H9 (cell line): ENCODE measurements at regions not wholly inside any gene's neighbourhood (a gene's known extent, or its start where the extent isn't known, plus 50 kb on each side); places are given as distances from the start of the nearest gene placed in this dataset.

ENCODE experiments used
- DNase-seq: peaks from one replicate; pipeline ENCODE4 v3.0.0-alpha.2; 2017
- H2AFZ ChIP-seq: one replicate; pipeline ENCODE4 v1.6.1; 2013; ENCODE audit warnings: mild to moderate bottlenecking, low read length, control low read depth, moderate library complexity
- H2AK5ac ChIP-seq: 2 replicates; pipeline ENCODE4 v1.6.1; 2013; ENCODE audit warnings: low read length, control low read depth, mixed read lengths; ENCODE audit not compliant: insufficient read length
- H2BK120ac ChIP-seq: one replicate; pipeline ENCODE4 v1.6.1; 2013; ENCODE audit warnings: low read depth, mild to moderate bottlenecking, low read length, control low read depth, inconsistent platforms; ENCODE audit not compliant: poor library complexity, severe bottlenecking
- H2BK12ac ChIP-seq: 2 replicates; pipeline ENCODE4 v1.6.1; 2013; ENCODE audit warnings: low read length, control low read depth, mixed read lengths, low read depth; ENCODE audit not compliant: insufficient read length
- H2BK15ac ChIP-seq: 2 replicates; pipeline ENCODE4 v1.6.1; 2013; ENCODE audit warnings: low read depth, low read length, control low read depth
- H2BK20ac ChIP-seq: one replicate; pipeline ENCODE4 v1.6.1; 2013; ENCODE audit warnings: low read depth, mild to moderate bottlenecking, low read length, control low read depth, inconsistent platforms; ENCODE audit not compliant: poor library complexity, severe bottlenecking
- H2BK5ac ChIP-seq: 2 replicates; pipeline ENCODE4 v1.6.1; 2013; ENCODE audit warnings: low read length, control low read depth, mixed read lengths; ENCODE audit not compliant: insufficient read length
- H3K14ac ChIP-seq: 2 replicates; pipeline ENCODE4 v1.6.1; 2013; ENCODE audit warnings: low read length, control low read depth; ENCODE audit not compliant: insufficient read depth
- H3K18ac ChIP-seq: 2 replicates; pipeline ENCODE4 v1.6.1; 2013; ENCODE audit warnings: low read depth, mild to moderate bottlenecking, mixed read lengths, low read length, control low read depth; ENCODE audit not compliant: insufficient read length
- H3K23ac ChIP-seq: 2 replicates; pipeline ENCODE4 v1.6.1; 2013; ENCODE audit warnings: low read length, control low read depth, mixed read lengths, low read depth; ENCODE audit not compliant: insufficient read length
- H3K23me2 ChIP-seq: 2 replicates; pipeline ENCODE4 v1.6.1; 2013; ENCODE audit warnings: low read depth, mild to moderate bottlenecking, mixed read lengths, low read length, control low read depth; ENCODE audit not compliant: insufficient read length, poor library complexity, severe bottlenecking
- H3K27ac ChIP-seq: 2 replicates; pipeline ENCODE4 v1.5.1; 2013; ENCODE audit warnings: low read length, control low read depth, mixed read lengths, low read depth; ENCODE audit not compliant: insufficient read length
- H3K27me3 ChIP-seq: 2 replicates; pipeline ENCODE4 v1.6.1; 2013; ENCODE audit warnings: low read length, control low read depth, inconsistent platforms; ENCODE audit not compliant: insufficient read depth
- H3K4ac ChIP-seq: 2 replicates; pipeline ENCODE4 v1.6.1; 2013; ENCODE audit warnings: low read depth, mild to moderate bottlenecking, control low read depth, inconsistent platforms, low read length, moderate library complexity
- H3K4me1 ChIP-seq: 2 replicates; pipeline ENCODE4 v1.6.1; 2013; ENCODE audit warnings: low read length, control low read depth, inconsistent platforms; ENCODE audit not compliant: insufficient read depth
- H3K4me2 ChIP-seq: 2 replicates; pipeline ENCODE4 v1.6.1; 2013; ENCODE audit warnings: low read length, control low read depth, mixed read lengths; ENCODE audit not compliant: insufficient read length, insufficient read depth
- H3K56ac ChIP-seq: 2 replicates; pipeline ENCODE4 v1.6.1; 2013; ENCODE audit warnings: low read depth, mild to moderate bottlenecking, mixed read lengths, low read length, control low read depth; ENCODE audit not compliant: insufficient read length
- H3K79me1 ChIP-seq: 2 replicates; pipeline ENCODE4 v1.6.1; 2013; ENCODE audit warnings: low read depth, mild to moderate bottlenecking, moderate library complexity, low read length, control low read depth, inconsistent platforms; ENCODE audit not compliant: insufficient read depth, poor library complexity, severe bottlenecking
- H3K79me2 ChIP-seq: 2 replicates; pipeline ENCODE4 v1.6.1; 2013; ENCODE audit warnings: low read length, control low read depth, inconsistent platforms; ENCODE audit not compliant: insufficient read depth
- H3K9ac ChIP-seq: 2 replicates; pipeline ENCODE4 v1.6.1; 2013; ENCODE audit warnings: low read length, control low read depth, mixed read lengths; ENCODE audit not compliant: insufficient read length; ENCODE audit errors: extremely low read depth
- H3K9me3 ChIP-seq: one replicate; pipeline ENCODE4 v1.6.1; 2013; ENCODE audit warnings: low read depth, low read length, inconsistent platforms; ENCODE audit not compliant: control insufficient read depth
- H3T11ph ChIP-seq: one replicate; pipeline ENCODE4 v1.6.1; 2013; ENCODE audit warnings: mild to moderate bottlenecking, low read length, control low read depth, inconsistent platforms
- H4K20me1 ChIP-seq: one replicate; pipeline ENCODE4 v1.6.1; 2013; ENCODE audit not compliant: control insufficient read depth, insufficient read length, insufficient read depth
- H4K5ac ChIP-seq: 2 replicates; pipeline ENCODE4 v1.6.1; 2013; ENCODE audit warnings: low read depth, mild to moderate bottlenecking, mixed read lengths, low read length, control low read depth; ENCODE audit not compliant: insufficient read length
- H4K8ac ChIP-seq: replicated peaks from 2 replicates; pipeline ENCODE4 v1.6.1; 2013; ENCODE audit warnings: low read length, control low read depth, mixed read lengths, low read depth; ENCODE audit not compliant: insufficient read length
- H4K91ac ChIP-seq: 2 replicates; pipeline ENCODE4 v1.6.1; 2013; ENCODE audit warnings: low read depth, mild to moderate bottlenecking, moderate library complexity, mixed read lengths, low read length, control low read depth; ENCODE audit not compliant: insufficient read length
- H3K27ac Mint-ChIP-seq, 3 experiments: 2 replicates in 2 of 3; 3 replicates in 1 of 3; pipeline ENCODE4 v1.8.0; 2020 to 2021; ENCODE audit warnings: mixed read lengths in 3 of 3, mild to moderate bottlenecking in 1 of 3, moderate library complexity in 1 of 3
- H3K27me3 Mint-ChIP-seq: 2 replicates; pipeline ENCODE4 v1.8.0; 2021; ENCODE audit warnings: low read depth, mild to moderate bottlenecking, moderate library complexity, mixed read lengths
- H3K36me3 Mint-ChIP-seq, 3 experiments: 2 replicates in 2 of 3; 3 replicates in 1 of 3; pipeline ENCODE4 v1.8.0; 2020 to 2021; ENCODE audit warnings: low read depth in 3 of 3, mixed read lengths in 3 of 3; ENCODE audit not compliant: insufficient read depth in 1 of 3
- H3K4me1 Mint-ChIP-seq, 2 experiments: 2 replicates each; pipeline ENCODE4 v1.8.0; 2020; ENCODE audit warnings: mixed read lengths in 2 of 2
- H3K4me3 Mint-ChIP-seq, 2 experiments: 2 replicates in 1 of 2; 3 replicates in 1 of 2; pipeline ENCODE4 v1.8.0; 2020 to 2021; ENCODE audit warnings: mild to moderate bottlenecking in 2 of 2, mixed read lengths in 2 of 2, moderate library complexity in 1 of 2
- H3K9me3 Mint-ChIP-seq, 2 experiments: 2 replicates in 1 of 2; 3 replicates in 1 of 2; pipeline ENCODE4 v1.8.0; 2020; ENCODE audit warnings: mild to moderate bottlenecking in 2 of 2, mixed read lengths in 2 of 2, moderate library complexity in 1 of 2
- WGBS: extraction: QIAGEN DNeasy Blood & Tissue Kit; methylation state at CpG from one replicate; pipeline ENCODE4 v1.1.7; 2013; ENCODE audit warnings: missing lambda C conversion rate, low lambda C conversion rate, mixed read lengths; ENCODE audit not compliant: insufficient read length; ENCODE audit errors: extremely low coverage; 5-methylcytosine and 5-hydroxymethylcytosine counted together
- TF ChIP-seq, protein P1 (sequence below): fragments of 200-600 bp; sonication (generic); conservative IDR thresholded peaks from 3 replicates; pipeline ENCODE4 v1.8.0; 2021; ENCODE audit warnings: antibody characterized with exemption, mild to moderate bottlenecking

- no peaks in the 10 kb centered on the region for H3K9me3 Mint-ChIP-seq
Measured at GRCh38 chr3:106381286-106381938, 512.6 kb upstream of the CBLB start.

More at GRCh38 chr3:106381286-106381938, 512.6 kb upstream of the CBLB start:
- TF ChIP-seq, protein P1, sequence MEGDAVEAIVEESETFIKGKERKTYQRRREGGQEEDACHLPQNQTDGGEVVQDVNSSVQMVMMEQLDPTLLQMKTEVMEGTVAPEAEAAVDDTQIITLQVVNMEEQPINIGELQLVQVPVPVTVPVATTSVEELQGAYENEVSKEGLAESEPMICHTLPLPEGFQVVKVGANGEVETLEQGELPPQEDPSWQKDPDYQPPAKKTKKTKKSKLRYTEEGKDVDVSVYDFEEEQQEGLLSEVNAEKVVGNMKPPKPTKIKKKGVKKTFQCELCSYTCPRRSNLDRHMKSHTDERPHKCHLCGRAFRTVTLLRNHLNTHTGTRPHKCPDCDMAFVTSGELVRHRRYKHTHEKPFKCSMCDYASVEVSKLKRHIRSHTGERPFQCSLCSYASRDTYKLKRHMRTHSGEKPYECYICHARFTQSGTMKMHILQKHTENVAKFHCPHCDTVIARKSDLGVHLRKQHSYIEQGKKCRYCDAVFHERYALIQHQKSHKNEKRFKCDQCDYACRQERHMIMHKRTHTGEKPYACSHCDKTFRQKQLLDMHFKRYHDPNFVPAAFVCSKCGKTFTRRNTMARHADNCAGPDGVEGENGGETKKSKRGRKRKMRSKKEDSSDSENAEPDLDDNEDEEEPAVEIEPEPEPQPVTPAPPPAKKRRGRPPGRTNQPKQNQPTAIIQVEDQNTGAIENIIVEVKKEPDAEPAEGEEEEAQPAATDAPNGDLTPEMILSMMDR: no peak
- H3K36me3 Mint-ChIP-seq: no peaks in the 10 kb centered on the region
- Histone ChIP-seq H2BK15ac (no peak overlapping the region), H3K14ac (no peak overlapping the region), H3K23me2 (no peaks in the 10 kb centered on the region), H3K4ac (no peak overlapping the region), H4K91ac (no peak overlapping the region), H3K4me2 (no peak overlapping the region), H4K20me1 (no peaks in the 10 kb centered on the region), H2AK5ac (no peak overlapping the region), H2AFZ (no peak overlapping the region), H3K27ac (no peak overlapping the region), H3T11ph (no peak overlapping the region), H3K23ac (no peak overlapping the region), H2BK5ac (no peak overlapping the region), H3K27me3 (no peaks in the 10 kb centered on the region), H4K8ac (no peak overlapping the region), H3K9me3 (no peaks in the 10 kb centered on the region), H2BK120ac (no peak overlapping the region), H2BK12ac (no peak overlapping the region), H2BK20ac (no peak overlapping the region), H3K79me2 (no peaks in the 10 kb centered on the region), H3K9ac (no peak overlapping the region), H4K5ac (no peak overlapping the region), H3K79me1 (no peaks in the 10 kb centered on the region), H3K4me1 (no peaks in the 10 kb centered on the region), H3K56ac (no peak overlapping the region), H3K18ac (no peak overlapping the region)
- H3K27me3 Mint-ChIP-seq: no peaks in the 10 kb centered on the region
- H3K4me1 Mint-ChIP-seq: peaks cover 2 to 6% of the 10 kb centered on the region in 2 experiments; a peak in 2 of 4 replicates
- DNase-seq: no peak
- no peak overlapping the region for H3K27ac Mint-ChIP-seq
- no CpG with 5 or more reads among the region's 3 CpGs for WGBS
- H3K4me3 Mint-ChIP-seq: no peak overlapping the region
